SU-DHL-6 (cell line): ENCODE measurements at regions not wholly inside any gene's neighbourhood (a gene's known extent, or its start where the extent isn't known, plus 50 kb on each side); places are given as distances from the start of the nearest gene placed in this dataset.

Experiments used
- H2AFZ ChIP-seq: fragments of 200-600 bp; sonication (generic); 2 replicates; pipeline ENCODE4 v1.6.1; 2014; ENCODE audit warnings: low read depth, mild to moderate bottlenecking, moderate library complexity, mixed read lengths, antibody characterized with exemption, low read length; ENCODE audit not compliant: severe bottlenecking
- H3F3A ChIP-seq: fragments of 200-600 bp; shearing (Covaris generic); 2 replicates; pipeline ENCODE4 v1.6.0; 2016; ENCODE audit warnings: antibody characterized with exemption, mild to moderate bottlenecking; ENCODE audit not compliant: insufficient read depth
- H3K27ac ChIP-seq: fragments of 200-600 bp; sonication (generic); 2 replicates; pipeline ENCODE4 v1.5.1; 2016; ENCODE audit warnings: low read depth, mild to moderate bottlenecking, low read length, moderate library complexity, mixed read lengths
- H3K27me3 ChIP-seq: fragments of 200-600 bp; sonication (generic), shearing (Covaris generic); 2 replicates; pipeline ENCODE4 v1.6.0; 2014; ENCODE audit warnings: mild to moderate bottlenecking, low read length
- H3K36me3 ChIP-seq: fragments of 200-600 bp; sonication (generic); 2 replicates; pipeline ENCODE4 v1.6.1; 2014; ENCODE audit warnings: mild to moderate bottlenecking, low read length, mixed read lengths
- H3K4me2 ChIP-seq: fragments of 300-600, 200-600 bp; shearing (Covaris generic), sonication (generic); 2 replicates; pipeline ENCODE4 v1.6.0; 2014; ENCODE audit warnings: low read length, low read depth, mild to moderate bottlenecking; ENCODE audit not compliant: poor library complexity, severe bottlenecking
- H3K4me3 ChIP-seq: fragments of 200-600 bp; sonication (generic); 2 replicates; pipeline ENCODE4 v1.5.1; 2014; ENCODE audit warnings: antibody characterized with exemption, low read length, mild to moderate bottlenecking, mixed read lengths; ENCODE audit not compliant: insufficient read depth, poor library complexity, severe bottlenecking
- H3K79me2 ChIP-seq: fragments of 200-600 bp; sonication (generic); 2 replicates; pipeline ENCODE4 v1.6.1; 2014; ENCODE audit warnings: mild to moderate bottlenecking, low read length, moderate library complexity; ENCODE audit not compliant: insufficient read depth
- H3K9ac ChIP-seq: fragments of 200-600 bp; sonication (generic); 2 replicates; pipeline ENCODE4 v1.7.0; 2014; ENCODE audit warnings: mild to moderate bottlenecking, low read length
- H3K9me2 ChIP-seq: fragments of 200-600 bp; sonication (generic); replicated peaks from 2 replicates; pipeline ENCODE4 v1.6.1; 2014; ENCODE audit warnings: low read length; ENCODE audit not compliant: insufficient read depth
- H3K9me3 ChIP-seq: fragments of 200-600 bp; sonication (generic); 2 replicates; pipeline ENCODE4 v1.6.1; 2014; ENCODE audit warnings: low read length, mixed read lengths; ENCODE audit not compliant: insufficient read depth
- H4K20me1 ChIP-seq: fragments of 200-600 bp; sonication (generic); 2 replicates; pipeline ENCODE4 v1.6.1; 2014; ENCODE audit warnings: low read depth, mild to moderate bottlenecking, antibody characterized with exemption, low read length, moderate library complexity, mixed read lengths
- EZH2phosphoT487 ChIP-seq: fragments of 200-600 bp; sonication (generic), shearing (Covaris generic); conservative IDR thresholded peaks from 2 replicates; pipeline ENCODE4 v1.6.1; 2018; ENCODE audit warnings: mild to moderate bottlenecking, antibody characterized with exemption, low read length, moderate library complexity, mixed read lengths
- TF ChIP-seq, protein P1 (sequence below): fragments of 200-600 bp; sonication (generic); IDR thresholded peaks from one replicate; pipeline ENCODE4 v1.5.1; 2017; ENCODE audit warnings: antibody characterized with exemption, mild to moderate bottlenecking, low read length, moderate library complexity; ENCODE audit not compliant: insufficient read depth, poor library complexity, severe bottlenecking

DNA sequence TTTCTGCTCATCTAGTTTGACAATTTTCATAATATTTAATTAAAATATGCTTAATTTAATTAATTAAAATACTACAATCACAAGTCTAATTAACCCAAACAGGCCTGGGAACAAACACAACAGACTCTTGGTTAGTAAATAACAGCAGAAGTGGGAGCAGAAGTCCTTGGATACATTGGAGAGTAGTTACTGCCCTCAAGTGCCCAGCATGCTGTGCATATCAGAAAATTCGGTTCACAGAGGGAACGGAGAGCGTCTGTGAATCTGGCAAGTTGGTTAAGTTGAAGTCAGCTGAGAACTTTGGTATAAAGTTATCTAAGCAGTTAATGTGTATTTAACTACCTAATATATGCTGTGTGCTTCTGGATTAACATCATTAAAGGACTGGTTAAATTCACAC is 87.0 kb upstream of the ATG10 start:
- no peaks in the 10 kb centered on the region for H4K20me1 ChIP-seq
- H3K36me3 ChIP-seq: no peaks in the 10 kb centered on the region
- H3K9me2 ChIP-seq: no peaks in the 10 kb centered on the region
- no peaks in the 10 kb centered on the region for H3K79me2 ChIP-seq
- H3K9me3 ChIP-seq: no peaks in the 10 kb centered on the region
- no peak overlapping the region for H2AFZ ChIP-seq
- no peak overlapping the region for H3K4me3 ChIP-seq
- no peak overlapping the region for H3K4me2 ChIP-seq
- no peaks in the 10 kb centered on the region for H3K27me3 ChIP-seq
- H3K27ac ChIP-seq: no peak overlapping the region
- no peak overlapping the region for H3K9ac ChIP-seq
- H3F3A ChIP-seq: no peaks in the 10 kb centered on the region
- TF ChIP-seq, protein P1, sequence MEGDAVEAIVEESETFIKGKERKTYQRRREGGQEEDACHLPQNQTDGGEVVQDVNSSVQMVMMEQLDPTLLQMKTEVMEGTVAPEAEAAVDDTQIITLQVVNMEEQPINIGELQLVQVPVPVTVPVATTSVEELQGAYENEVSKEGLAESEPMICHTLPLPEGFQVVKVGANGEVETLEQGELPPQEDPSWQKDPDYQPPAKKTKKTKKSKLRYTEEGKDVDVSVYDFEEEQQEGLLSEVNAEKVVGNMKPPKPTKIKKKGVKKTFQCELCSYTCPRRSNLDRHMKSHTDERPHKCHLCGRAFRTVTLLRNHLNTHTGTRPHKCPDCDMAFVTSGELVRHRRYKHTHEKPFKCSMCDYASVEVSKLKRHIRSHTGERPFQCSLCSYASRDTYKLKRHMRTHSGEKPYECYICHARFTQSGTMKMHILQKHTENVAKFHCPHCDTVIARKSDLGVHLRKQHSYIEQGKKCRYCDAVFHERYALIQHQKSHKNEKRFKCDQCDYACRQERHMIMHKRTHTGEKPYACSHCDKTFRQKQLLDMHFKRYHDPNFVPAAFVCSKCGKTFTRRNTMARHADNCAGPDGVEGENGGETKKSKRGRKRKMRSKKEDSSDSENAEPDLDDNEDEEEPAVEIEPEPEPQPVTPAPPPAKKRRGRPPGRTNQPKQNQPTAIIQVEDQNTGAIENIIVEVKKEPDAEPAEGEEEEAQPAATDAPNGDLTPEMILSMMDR: no peak
- no peak for TF ChIP-seq EZH2phosphoT487

DNA sequence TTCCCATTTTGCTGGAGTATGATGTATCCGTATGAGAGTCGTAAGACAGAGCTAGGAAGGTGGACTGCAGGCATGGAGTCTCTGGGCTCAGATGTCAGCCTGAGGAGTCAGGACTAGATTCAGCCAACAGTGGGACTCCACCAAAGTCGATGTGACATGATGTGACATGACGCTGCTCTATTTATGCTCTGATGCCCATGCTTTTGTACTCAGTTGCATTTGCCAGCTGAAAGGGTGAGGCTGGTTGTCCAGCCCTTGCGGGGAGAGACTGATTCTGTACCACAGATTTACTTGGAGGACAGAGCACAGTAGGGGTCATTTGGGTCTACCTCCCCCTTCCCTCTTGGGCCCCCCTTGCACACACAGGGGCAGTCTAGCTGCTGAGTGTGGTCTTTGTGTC is 88.5 kb upstream of the ATG10 start:
- Histone ChIP-seq H3F3A (no peaks in the 10 kb centered on the region), H2AFZ (no peak overlapping the region), H3K36me3 (no peaks in the 10 kb centered on the region), H3K9me2 (no peaks in the 10 kb centered on the region), H3K79me2 (no peaks in the 10 kb centered on the region), H3K4me3 (no peak overlapping the region), H3K27me3 (no peaks in the 10 kb centered on the region), H3K27ac (no peak overlapping the region), H3K9me3 (no peaks in the 10 kb centered on the region), H4K20me1 (no peaks in the 10 kb centered on the region), H3K9ac (no peak overlapping the region), H3K4me2 (no peak overlapping the region)
- TF ChIP-seq, protein P1: no peak
- TF ChIP-seq EZH2phosphoT487: no peak

DNA sequence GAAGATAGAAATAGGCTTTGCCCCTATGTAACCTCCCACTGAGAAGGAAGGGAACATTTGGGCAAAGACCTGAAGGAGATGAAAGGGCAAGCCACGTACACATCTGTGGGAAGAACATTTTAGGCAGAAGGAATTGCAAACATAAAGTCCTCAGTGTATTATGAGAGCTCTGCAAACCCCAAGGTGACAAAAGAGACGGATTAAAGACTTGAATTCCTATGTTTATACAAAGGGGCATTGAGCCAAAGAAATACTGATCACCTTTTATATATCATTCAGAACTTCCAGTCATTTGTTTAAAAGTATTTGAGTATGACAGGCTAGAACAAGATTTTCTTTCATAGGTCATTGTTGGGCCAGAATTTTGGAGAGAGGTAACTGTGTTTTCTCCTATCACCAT is 90.2 kb upstream of the ATG10 start:
- no peak overlapping the region for H3K9ac ChIP-seq
- H3F3A ChIP-seq: no peaks in the 10 kb centered on the region
- H4K20me1 ChIP-seq: no peaks in the 10 kb centered on the region
- H3K79me2 ChIP-seq: no peaks in the 10 kb centered on the region
- H3K27me3 ChIP-seq: no peaks in the 10 kb centered on the region
- H3K27ac ChIP-seq: no peak overlapping the region
- H3K9me2 ChIP-seq: no peaks in the 10 kb centered on the region
- no peak overlapping the region for H2AFZ ChIP-seq
- TF ChIP-seq, protein P1: no peak
- no peak for TF ChIP-seq EZH2phosphoT487
- no peaks in the 10 kb centered on the region for H3K36me3 ChIP-seq
- no peaks in the 10 kb centered on the region for H3K9me3 ChIP-seq
- H3K4me3 ChIP-seq: no peak overlapping the region
- no peak overlapping the region for H3K4me2 ChIP-seq

DNA sequence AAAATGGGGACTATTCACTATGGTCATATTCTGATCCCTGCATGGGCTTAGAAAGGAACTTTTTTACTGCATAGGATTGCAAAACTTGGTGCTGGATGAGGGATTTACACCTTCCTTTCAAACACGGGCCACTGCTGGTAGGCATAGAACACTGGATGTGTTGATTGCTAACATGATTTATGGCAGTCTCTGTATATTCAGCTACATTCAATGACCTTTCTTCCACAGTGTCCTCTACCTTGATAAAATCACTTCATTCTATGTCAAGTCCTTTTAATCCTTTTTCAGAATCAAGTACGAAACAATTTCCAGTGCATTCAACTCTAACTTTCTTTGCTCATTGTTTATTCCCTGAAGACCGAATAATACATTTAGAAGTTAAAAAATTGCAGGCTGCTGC is 91.9 kb upstream of the ATG10 start:
- H3K4me2 ChIP-seq: no peak overlapping the region
- no peak overlapping the region for H2AFZ ChIP-seq
- TF ChIP-seq EZH2phosphoT487: no peak
- TF ChIP-seq, protein P1: no peak

More for the DNA sequence above, 91.9 kb upstream of the ATG10 start:
- H3K9me3 ChIP-seq: no peaks in the 10 kb centered on the region
- no peaks in the 10 kb centered on the region for H3K27me3 ChIP-seq
- no peaks in the 10 kb centered on the region for H4K20me1 ChIP-seq
- no peak overlapping the region for H3K27ac ChIP-seq
- H3K9ac ChIP-seq: no peak overlapping the region
- no peaks in the 10 kb centered on the region for H3K36me3 ChIP-seq
- no peaks in the 10 kb centered on the region for H3K9me2 ChIP-seq
- H3F3A ChIP-seq: no peaks in the 10 kb centered on the region
- no peaks in the 10 kb centered on the region for H3K79me2 ChIP-seq
- no peak overlapping the region for H3K4me3 ChIP-seq
